ENCODE measurements at regions not wholly inside any gene's neighbourhood (a gene's known extent, or its start where the extent isn't known, plus 50 kb on each side); places are given as distances from the start of the nearest gene placed in this dataset.

DNA sequence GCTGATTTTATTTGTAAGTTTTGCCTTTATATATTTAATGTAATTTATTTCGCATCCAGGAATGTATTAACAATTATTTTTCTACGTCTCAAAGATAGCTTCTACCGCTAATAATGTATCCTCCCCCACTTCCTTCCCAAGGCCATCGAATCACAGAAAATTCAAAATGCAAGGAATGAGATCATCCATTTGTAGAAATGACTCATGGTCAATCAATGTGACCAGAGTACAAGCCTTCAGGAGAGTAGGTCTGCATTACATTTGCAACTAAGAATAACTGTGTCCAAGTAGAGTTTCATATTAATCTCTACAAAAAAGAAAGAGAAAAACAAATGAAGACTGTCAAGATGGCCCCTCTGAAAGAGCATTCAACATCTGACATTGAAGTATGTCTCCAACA, 205.9 kb upstream of the PHF14 start:
- TF ChIP-seq POLR2AphosphoS5 (IDR thresholded peaks at IDR 0.05) = no peak
- TF ChIP-seq POLR2A (IDR thresholded peaks at IDR 0.05) = no peak

All from upper lobe of left lung (tissue), 4 donors.